Endometrial microvascular endothelial cells (primary cell): ENCODE measurements at regions not wholly inside any gene's neighbourhood (a gene's known extent, or its start where the extent isn't known, plus 50 kb on each side); places are given as distances from the start of the nearest gene placed in this dataset.
"Not testable (repeated sequence)": the region's sequence is repeated elsewhere in the genome, so short reads cannot be mapped to it uniquely, and the experiment has no call there.

Source experiments
- in situ Hi-C: cut with HindIII; loops from 2 replicates; pipeline ENCODE4 v1.10.0; 2017; ENCODE audit warnings: low sequenced_read_pairs, low pct_unique_long_range_greater_than_20kb; ENCODE audit errors: inconsistent ontology term

GRCh38 chr15:47003568-47003967 lies 713.7 kb upstream of the SEMA6D start:
- in situ Hi-C loops = no loop called here

DNA sequence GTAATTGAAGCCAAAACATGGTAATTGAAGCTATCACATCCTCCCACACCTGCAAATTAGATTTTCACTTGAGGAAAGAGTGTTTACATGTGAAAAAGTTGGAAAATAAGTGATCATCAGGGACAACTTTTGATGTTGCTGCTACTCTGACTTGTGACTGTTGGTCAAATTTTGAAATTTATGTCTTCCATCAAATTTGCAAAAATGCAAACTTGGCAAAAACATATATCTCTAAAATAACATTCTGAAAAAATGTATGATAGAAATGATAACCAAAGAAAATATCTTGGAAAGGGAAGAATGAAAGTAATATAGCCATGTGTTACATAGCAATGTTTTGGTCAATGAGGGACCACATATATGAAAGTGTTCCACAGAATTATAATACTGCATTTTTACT lies 703.9 kb upstream of the SEMA6D start:
- in situ Hi-C loops = no loop called here

DNA sequence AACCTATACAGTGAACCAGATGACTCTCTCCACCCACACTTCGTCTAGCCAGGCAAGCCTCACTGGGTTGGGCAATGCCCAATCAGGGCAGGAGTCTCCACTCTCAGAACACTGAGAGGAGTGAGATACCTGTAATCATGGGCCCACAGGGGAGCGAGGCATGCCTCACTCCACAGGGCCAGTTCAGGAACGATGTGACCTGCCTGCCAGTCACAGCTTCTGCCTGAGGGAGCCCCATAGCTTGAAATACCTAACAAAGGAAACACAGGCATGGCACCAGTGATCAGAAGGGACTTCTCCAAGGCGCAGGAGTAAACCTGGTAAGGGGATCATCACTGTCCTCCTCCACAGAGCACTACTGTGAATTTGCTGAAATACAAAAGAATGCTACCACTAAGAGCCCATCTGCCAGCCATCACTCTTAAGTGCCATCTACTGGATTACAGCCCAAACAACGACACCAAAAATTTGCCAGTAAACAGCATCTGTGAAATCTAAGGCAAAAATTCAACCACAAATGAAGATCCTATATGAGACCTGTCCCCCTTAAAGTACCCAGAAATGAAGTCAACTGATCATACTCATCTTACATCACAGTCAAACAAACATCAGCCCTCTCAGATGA lies 689.9 kb upstream of the SEMA6D start:
- in situ Hi-C loops = no loop called here

DNA sequence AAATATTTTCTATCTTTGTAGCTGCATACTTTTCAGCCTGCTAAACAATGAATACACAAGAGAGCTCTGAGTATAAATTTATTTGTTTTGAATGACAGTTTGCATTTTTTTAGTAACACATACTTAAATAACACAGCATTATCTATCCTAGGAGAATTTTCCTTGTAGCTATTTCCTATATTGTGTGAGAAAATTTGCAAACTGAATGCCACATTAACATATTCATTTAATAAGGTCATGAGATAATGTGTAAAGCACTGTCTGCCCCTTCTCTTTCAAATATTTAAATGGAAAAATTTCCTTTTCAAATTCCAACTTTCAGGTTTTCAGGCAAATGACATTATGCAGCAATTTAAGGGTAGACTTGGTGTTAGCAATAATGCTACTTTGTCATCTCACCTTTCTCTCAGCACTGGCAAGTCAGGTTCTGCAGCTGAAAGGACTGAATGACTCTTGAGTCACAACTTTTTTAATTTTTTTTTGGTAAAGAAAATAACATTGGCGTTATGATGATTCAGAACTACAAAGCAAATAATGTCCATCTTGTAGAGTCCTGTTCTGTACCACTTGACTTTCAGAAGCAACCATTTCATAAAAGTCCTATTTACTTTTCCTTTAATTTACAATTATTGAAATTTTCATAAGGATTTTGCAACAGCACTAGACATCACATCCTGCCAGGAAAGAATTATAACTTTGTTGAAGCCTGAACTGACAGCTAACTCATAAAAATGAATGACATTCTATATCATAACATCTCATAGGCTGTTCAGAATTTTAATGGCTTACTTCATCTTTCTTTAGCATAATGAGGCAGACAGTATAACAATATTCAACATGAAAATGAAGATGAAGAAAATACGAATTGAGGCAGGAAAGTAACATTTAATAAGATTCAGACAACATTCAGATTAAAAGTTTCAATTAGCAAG lies 681.6 kb upstream of the SEMA6D start:
- in situ Hi-C loops = no loop called here

DNA sequence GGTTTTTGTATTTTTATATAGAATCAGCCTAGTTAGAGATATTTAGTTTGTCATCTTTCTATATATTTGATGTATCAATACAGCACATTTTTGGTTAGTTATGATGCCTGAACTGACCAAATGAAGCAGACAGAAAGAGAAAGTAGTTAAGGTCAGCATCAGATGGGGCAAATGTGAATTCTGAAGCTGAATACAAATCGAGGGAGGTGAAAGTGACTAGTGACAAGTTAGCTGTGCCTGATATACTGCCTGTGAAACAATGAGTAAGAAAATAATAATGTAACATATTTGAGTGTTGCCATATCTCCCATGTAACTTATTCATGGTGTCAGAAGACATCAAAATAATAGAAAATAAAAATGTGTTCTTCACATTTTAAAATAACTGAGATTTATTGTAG lies 680.3 kb upstream of the SEMA6D start:
- in situ Hi-C loops = no loop called here

- in situ Hi-C loops = no loop called here
Observed at GRCh38 chr15:47039225-47039624, 678.1 kb upstream of the SEMA6D start.

DNA sequence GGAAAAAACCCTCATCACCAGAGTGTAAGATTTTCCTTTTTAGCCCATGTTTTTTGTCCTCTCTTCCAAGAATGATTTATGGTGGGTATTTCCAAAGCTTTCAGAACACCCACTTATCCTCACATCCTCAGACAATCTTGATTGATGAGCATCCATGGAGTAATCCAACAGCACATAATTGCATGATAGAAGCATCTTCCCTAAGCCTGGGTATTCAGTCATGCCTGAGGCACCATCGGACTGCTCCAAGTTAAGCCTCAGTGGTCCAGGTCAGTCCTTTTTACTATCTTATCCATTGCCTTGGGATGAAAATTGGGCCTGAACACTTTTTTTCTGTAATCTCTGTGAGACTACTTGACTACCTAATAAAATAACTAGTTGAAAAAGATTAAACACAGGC lies 676.0 kb upstream of the SEMA6D start:
- in situ Hi-C loops = no loop called here

- in situ Hi-C loops = not testable (repeated sequence)
Observed at GRCh38 chr15:47047981-47048380, 669.3 kb upstream of the SEMA6D start.

DNA sequence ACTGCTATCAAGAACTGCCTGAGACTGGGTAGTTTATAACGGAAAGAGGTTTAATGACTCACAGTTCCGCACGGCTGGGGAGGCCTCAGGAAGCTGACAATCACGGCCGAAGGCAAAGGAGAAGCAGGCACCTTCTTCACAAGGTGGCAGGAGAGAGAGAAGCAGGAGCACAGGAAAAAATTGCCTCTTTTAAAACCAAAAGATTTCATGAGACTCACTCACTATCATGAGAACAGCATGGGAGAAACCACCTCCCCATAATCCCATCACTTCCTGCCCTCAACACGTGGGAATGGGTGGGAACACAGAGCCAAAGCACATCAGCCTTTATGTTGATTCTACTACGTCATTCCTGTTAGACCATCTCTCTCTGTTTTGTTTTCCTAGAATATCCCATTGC lies 650.9 kb upstream of the SEMA6D start:
- in situ Hi-C loops = no loop called here

DNA sequence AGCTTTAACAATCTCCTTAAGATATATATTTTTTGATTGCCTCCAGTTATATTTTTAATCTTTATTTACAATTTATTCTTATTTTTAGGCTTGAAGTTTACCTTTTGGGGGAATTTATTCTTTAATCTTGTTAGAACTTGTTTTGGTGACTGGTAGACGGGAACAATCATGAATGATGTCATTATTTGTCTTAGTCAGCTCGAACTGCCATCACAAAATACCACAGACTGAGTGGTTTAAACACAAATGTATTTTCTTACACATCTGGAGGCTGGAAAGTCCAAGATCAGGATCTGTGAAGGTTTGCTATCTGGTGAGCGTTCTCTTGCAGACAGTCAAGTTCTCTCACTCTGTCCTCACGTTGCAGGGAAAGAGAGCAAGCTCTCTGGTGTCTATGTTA lies 639.5 kb upstream of the SEMA6D start:
- in situ Hi-C loops = not testable (repeated sequence)

GRCh38 chr15:47095833-47096232 lies 621.5 kb upstream of the SEMA6D start:
- in situ Hi-C loops = no loop called here

DNA sequence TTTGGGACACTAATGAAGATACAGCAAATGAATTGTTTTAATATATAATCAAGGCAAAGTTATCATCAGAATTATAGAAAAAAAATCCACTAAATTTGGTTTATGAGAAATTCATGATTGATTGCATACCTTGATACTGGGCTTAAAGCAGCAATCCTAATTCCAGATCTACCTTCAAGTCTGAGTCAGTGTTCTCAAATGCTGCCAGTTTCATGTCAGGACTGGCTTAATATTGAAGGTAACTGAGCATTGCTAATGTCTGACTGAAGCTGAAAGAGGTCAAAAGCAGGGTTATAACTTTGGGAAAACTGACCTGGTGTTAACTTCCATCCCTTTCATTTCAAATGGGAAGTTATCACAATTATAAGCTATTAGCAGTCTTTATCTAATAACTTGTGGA lies 618.8 kb upstream of the SEMA6D start:
- in situ Hi-C loops = not testable (repeated sequence)

DNA sequence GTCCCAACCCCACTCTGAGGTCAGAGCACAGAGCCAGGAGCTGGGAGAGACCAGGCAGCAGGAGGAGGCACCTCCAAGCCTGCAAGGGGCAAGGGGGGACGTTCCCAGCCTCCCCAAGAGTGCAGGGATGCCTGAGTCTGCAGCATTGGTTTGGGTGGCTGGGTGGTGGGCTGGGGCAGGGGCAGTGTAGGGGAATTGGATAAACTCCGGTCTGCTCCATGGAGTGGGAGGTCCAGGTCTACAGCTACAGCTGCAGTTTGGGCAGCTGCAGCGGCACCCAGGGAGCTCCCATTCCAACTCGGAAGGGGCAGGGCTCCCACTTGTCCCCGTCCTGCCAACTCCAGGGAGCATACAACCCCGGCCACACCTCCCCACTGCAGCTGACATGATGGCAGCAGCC lies 617.5 kb upstream of the SEMA6D start:
- in situ Hi-C loops = not testable (repeated sequence)

DNA sequence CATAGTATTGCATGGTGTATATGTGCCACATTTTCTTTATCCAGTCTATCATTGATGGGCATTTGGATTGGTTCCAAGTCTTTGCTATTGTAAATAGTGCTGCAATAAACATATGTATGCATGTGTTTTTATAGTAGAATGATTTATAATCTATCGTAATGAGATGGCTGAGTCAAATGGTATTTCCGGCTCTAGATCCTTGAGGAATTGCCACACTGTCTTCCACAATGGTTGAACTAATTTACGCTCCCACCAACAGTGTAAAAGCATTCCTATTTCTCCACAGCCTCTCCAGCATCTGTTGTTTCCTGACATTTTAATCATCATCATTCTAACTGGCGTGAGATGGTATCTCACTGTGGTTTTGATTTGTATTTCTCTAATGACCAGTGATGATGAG lies 608.5 kb upstream of the SEMA6D start:
- in situ Hi-C loops = not testable (repeated sequence)

DNA sequence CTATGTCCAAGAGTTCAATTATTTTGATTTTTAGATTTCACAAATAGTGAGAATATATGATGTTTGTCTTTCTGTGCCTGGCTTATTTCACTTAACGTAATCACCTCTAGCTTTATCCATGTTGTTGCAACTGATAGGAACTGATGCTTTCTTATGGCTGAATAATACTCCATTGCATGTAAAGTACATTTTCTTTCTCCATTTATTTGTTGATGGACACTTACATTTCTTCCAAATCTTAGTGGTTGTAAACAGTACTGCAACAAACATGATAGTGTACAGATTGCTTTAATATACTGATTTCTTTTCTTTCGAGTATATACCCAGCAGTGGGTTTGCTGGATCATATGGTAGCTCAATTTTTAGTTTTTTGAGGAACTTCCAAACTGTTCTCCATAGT lies 600.6 kb upstream of the SEMA6D start:
- in situ Hi-C loops = no loop called here

DNA sequence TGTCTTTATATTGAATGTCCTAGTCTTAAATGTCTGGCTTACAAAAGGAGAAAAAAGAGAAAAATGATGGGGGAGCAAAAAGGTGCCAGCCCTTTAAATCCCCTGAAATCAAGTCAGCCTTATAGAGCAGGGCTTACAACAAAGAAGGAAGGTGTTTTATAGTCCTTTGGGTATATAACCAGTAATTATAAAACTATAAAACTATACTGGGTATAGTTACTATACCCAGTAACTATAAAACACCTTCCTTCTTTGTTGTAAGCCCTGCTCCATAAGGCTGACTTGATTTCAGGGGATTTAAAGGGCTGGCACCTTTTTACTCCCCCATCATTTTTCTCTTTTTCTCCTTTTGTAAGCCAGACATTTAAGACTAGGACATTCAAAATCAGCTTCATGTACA lies 598.0 kb upstream of the SEMA6D start:
- in situ Hi-C loops = no loop called here

DNA sequence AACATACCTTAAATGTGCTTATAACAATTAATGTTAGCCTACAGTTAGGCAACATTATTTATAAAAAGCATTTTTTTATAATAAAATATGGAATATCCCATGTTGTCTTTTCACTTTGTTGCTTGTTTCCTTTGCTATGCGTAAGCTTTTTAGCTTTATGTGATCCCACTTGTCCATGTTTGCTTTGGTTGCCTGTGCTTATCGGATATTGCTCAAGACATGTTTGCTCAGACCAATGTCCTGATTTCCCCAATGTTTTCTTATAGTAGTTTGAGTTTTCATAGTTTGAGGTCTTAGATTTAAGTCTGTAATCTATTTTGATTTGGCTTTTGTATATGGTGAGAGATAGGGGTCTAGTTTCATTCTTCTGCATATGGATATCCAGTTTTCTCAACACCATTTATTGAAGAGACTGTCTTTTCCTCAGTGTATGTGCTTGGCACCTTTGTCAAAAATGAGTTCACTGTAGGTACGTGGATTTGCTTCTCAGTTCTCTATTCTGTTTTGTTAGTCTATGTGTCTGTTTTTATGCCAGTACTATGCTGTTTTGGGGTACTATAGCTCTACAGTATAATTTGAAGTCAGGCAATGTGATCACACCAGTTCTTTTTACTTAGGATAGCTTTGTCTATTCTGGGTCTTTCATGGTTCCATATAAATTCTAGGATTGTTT lies 592.7 kb upstream of the SEMA6D start:
- in situ Hi-C loops = no loop called here

- in situ Hi-C loops = no loop called here
Observed at GRCh38 chr15:47129033-47129432, 588.3 kb upstream of the SEMA6D start.

DNA sequence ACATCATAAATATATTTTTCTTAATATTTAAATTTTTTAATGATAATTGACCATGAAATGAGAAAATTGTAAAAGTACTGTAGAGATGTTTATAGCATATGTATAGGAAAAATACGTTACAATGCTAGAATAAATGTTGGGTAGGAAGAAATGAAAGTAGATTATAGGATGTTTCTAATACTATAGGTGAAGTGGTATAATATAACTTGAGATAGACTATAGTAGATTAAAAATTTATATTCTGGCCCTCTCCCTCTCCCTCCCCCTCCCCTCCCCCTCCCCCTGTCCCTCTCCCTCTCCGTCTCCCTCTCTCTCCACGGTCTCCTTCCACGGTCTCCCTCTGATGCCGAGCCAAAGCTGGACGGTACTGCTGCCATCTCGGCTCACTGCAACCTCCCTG lies 585.9 kb upstream of the SEMA6D start:
- in situ Hi-C loops = not testable (repeated sequence)

DNA sequence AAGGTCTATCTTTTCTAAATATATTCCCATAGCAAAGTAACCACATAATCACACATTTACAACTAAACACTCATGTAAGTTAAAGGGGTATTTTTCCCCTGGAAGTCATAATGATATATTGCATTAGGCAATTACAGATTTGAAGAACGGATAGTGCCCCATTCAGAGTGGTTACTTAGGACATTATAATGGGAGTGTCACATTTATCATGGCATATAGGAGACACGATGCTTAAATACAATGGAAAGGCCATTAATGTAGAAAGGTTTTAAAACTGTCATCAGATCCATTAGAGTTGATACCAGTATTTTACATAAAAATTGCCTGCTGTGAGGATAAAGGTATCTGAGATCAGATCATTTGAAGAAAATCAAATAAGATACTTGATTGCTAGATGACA lies 582.0 kb upstream of the SEMA6D start:
- in situ Hi-C loops = no loop called here
